Esophagus muscularis mucosa (tissue), 3 donors: ENCODE measurements at regions not wholly inside any gene's neighbourhood (a gene's known extent, or its start where the extent isn't known, plus 50 kb on each side); places are given as distances from the start of the nearest gene placed in this dataset.

Experiments
- POLR2A ChIP-seq: fragments of 450-650 bp; IDR thresholded peaks from one replicate; pipeline ENCODE4 v1.6.1; 2017; ENCODE audit warnings: antibody characterized with exemption, moderate library complexity, mild to moderate bottlenecking, low read depth
- POLR2AphosphoS5 ChIP-seq, 2 donors: sonication (generic); formaldehyde crosslinking; IDR thresholded peaks; one replicate each; pipeline ENCODE4 v1.6.1; 2017; ENCODE audit warnings: antibody characterized with exemption in 2 of 2
- TF ChIP-seq, protein P1 (sequence below), 3 experiments: fragments of 200-600 bp in 2 of 3; fragments of 450-650 bp in 1 of 3; sonication (generic) in 2 of 3; IDR thresholded peaks; one replicate each; pipeline ENCODE4 v1.5.1; 2017 to 2019; ENCODE audit warnings: antibody characterized with exemption in 3 of 3, mild to moderate bottlenecking in 2 of 3, moderate library complexity in 1 of 3

DNA sequence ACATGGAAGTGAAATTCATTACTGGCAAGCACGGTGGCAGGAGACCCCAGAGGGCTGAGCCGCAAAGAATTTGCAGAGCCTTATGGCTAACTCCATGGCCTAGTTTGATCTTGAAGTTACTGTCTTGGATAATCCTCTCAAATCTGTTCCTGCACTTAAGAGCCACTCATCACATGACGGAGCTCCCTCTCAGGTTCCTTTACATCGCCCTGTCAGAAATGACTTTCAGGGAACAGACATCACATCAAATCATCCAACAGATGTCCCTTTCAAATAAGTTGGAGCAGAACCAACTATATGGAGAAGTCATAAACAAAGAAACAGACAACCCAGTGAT, 328.8 kb upstream of the THBS1 start:
- TF ChIP-seq, protein P1, sequence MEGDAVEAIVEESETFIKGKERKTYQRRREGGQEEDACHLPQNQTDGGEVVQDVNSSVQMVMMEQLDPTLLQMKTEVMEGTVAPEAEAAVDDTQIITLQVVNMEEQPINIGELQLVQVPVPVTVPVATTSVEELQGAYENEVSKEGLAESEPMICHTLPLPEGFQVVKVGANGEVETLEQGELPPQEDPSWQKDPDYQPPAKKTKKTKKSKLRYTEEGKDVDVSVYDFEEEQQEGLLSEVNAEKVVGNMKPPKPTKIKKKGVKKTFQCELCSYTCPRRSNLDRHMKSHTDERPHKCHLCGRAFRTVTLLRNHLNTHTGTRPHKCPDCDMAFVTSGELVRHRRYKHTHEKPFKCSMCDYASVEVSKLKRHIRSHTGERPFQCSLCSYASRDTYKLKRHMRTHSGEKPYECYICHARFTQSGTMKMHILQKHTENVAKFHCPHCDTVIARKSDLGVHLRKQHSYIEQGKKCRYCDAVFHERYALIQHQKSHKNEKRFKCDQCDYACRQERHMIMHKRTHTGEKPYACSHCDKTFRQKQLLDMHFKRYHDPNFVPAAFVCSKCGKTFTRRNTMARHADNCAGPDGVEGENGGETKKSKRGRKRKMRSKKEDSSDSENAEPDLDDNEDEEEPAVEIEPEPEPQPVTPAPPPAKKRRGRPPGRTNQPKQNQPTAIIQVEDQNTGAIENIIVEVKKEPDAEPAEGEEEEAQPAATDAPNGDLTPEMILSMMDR (IDR thresholded peaks at IDR 0.05) = no peak
- TF ChIP-seq POLR2A (no peak), POLR2AphosphoS5 (IDR thresholded peaks at IDR 0.05) (no peak)
